T-helper 1 cell (primary cell): ENCODE measurements at regions not wholly inside any gene's neighbourhood (a gene's known extent, or its start where the extent isn't known, plus 50 kb on each side); places are given as distances from the start of the nearest gene placed in this dataset.
"Not testable (repeated sequence)": the region's sequence is repeated elsewhere in the genome, so short reads cannot be mapped to it uniquely, and the experiment has no call there.

Source experiments
- DNase-seq, 5 donors: peaks; one replicate each; pipeline ENCODE4 v3.0.0-alpha.2; 2012 to 2020

DNA sequence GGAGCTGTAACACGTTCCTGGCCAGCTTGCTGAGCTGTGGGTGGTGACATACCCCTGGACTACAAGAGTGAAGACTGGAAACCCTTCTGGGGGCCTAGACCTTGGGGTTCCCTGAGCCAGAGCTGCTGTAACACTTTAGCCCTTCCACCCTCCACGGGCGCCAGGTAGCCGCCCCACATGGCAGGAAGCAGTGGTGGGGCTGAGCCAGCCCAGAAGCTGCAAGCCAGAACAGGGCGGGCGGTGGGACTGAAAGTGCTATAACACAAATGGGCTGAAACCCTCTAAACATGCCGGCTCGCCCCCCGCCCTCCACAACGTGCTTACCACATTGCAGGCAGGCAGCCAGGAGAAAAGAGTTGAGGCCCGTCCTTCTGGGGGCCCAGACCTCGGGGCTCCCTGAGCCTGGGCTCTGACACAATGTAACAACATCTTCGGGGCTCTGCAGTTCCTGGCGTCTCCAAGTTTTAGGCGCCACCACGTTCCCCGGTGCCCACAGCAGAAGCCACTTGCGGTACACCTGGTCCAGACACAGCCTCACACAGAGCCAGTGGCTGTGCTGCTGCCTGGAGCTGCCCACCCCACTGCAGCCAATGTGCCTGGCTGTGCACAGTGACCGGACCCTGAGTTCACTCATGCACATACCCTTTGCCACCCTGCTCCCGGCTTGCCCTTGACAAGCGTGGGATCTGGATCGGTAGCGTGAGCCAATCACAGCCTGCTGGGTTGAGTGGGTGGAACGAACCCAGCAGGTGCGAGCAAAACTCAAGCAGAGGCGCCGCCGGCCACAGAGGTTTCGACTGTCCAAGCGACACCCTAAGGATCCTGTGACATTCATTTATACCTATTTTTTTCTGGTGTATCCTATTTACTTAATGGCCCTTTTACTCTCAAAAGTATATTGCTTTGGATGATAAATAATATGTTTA lies 127.4 kb upstream of the FHL2 start:
- no peak for DNase-seq

- DNase-seq = no peak
Measured at GRCh38 chr2:105525201-105525600, 126.3 kb upstream of the FHL2 start.

DNA sequence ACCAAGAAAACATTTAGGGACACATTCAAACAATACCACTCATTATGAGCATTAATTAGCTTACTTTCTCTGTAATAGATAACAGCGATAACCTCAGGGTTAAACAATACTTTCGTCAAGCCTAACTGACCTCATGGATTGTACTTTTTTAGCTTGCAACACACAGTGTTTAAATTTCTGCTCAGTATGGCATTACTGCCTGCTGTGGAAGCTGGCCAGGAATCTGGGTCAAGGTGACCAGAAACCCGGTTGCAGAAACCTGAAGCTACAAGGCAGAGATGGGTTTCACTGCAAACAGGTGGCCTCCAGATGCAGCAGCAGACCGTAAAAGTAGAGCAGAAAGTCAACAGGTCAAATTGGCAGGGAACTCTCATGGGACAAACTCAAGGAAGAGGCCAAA lies 123.8 kb upstream of the FHL2 start:
- no peak for DNase-seq

DNA sequence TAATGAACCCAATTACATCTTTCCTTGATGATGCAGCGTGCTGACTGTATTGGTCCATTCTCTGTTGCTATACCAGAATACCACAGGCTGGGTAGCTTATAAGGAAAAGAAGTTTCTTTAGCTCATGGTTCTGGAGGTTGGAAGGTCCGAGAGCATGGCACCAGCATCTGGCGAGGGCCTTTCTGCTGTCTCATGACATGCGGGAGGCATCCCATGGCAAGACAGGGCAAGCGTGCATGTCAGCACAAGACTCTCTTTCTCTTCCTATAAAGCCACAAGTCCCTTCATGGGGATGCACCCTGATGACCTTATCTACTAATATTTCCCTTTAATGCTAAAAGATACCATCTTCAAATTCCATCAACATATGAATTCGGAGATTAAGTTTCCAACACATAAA lies 122.8 kb upstream of the FHL2 start:
- no peak for DNase-seq

- DNase-seq = no peak
Measured at GRCh38 chr2:105521176-105521575, 122.3 kb upstream of the FHL2 start.

DNA sequence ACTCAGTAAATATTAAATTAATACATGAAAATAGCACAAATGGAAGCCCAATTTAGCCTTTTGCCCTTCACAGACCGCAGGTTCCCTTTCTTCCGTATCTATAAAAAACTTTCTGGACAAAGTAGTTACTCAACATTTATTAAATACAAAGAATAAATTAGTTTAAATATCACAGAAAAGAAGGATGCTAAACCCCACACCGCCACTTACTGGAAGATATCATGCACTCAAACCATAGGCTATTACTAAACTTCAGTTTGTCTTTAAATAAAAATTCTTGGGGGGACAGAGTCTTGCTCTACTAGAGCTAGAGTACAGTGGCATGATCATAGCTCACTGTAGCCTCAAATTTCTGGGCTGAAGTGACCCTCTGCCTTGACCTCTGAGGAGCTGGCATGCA lies 120.7 kb upstream of the FHL2 start:
- no peak for DNase-seq

DNA sequence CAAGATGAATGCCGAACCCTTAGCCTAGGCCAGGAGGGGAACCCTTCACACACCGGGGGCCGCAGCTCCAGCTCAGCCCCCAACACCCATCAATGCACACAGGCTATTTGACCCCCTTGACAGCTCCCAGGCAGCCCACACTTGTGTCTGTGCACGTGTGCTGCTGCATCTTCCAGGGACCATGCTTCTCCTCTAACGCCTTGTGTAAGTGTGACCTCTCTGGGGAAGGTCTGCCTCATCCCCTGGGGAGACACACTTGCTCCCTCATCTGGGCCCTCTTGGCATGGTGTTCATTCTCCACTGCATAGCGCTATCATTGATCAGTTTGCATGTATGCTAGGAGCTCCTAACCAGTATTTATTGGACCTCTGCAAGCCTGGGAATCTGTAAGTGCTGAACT lies 120.0 kb upstream of the FHL2 start:
- DNase-seq = no peak

DNA sequence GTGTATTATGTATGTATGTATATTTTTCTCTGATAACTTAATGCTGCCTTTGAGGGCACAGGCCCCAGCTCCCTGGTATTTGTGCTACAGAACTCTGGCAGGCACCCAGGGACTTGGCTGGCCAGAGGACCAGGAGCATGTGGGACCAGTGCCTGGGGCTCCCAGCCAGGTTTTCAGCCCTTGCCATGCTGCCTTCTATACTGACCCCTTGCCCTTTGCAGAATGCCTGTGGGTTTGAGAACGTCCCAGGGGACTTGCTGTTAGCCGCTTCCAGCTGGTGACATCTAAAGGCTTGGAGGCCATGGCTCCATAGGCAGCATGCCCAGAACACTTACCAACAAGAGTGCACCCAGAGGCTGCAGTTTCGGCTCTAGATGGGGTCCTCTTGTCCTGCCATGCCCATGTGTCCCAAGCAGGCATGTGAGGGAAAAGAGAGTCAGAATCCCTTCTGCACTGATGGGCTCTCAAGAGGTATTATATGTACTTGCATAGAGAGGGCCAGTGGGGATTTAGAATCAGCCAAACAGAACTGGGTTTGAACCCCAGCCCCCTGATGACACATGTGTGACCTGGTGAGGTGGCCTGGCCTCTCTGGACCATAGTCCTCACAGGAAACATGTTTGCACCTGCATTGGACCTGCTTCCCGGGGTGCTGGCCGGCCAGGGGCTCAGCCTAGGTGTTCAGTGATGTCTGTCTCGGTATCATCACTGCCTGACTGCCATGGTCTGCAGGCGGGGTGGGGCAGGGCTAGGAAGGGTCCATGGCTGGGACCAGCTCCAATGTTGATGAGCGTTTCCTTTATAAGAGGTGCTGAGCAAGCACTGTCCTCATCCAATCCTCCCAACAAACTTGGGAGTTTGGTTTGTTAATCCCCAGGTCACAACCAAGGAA lies 119.2 kb upstream of the FHL2 start:
- no peak for DNase-seq

GRCh38 chr2:105515581-105516415 lies 116.9 kb upstream of the FHL2 start:
- no peak for DNase-seq

DNA sequence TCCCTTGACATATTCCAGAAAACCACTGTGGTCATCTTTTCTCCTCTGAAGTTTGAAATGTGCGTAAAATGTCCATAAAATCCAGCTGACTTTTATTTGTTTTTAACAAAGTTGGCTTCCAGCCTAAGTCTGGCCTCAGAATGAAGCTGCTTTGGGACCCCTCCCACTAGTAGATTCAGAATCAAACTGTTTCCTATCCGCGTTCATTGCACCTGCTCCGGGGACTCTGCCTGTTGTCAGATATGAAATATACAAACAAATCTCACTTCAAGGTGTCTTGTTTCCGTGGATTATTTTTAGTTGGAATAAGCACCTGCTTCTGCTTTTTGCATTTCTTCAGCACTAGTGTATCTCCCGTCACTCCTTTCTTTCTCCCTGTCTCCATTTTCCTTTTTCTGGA lies 115.7 kb upstream of the FHL2 start:
- no peak for DNase-seq

- no peak for DNase-seq
Measured at GRCh38 chr2:105510761-105511528, 112.1 kb upstream of the FHL2 start.

- DNase-seq = no peak
Measured at GRCh38 chr2:105509269-105510086, 110.6 kb upstream of the FHL2 start.

DNA sequence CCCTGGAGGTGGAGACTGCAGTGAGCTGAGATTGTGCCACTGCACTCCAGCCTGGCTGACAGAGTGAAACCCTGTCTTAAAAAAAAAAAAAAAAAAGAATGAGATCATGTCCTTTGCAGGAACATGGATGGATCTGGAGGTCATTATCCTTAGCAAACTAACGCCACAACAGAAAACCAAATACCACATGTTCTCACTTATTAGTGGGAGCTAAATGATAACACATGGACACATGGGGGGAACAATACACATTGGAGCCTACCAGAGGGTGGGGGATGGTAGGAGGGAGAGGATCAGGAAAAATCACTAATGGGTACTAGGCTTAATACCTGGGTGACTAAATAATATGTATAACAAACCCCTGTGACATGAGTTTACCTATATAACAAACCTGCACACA lies 108.0 kb upstream of the FHL2 start:
- DNase-seq = not testable (repeated sequence)

DNA sequence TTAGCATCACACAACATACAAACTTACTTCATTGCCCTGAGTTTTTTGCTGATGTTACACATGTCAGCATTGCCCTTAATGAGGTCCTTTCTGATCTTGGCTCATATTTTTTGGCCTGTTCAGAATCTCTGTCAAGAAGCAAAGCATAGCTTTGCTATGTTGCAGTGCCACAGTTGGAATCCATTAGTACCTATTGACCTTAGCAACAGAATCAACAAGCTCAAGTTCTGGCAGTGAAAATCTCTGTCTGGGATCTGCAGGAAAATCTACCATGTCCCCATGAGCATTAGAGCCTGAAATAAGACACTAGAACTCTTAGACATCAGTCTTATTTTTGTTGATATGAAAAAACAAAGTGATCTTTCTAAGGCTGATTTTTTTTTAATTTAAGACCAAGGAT lies 105.6 kb upstream of the FHL2 start:
- no peak for DNase-seq

DNA sequence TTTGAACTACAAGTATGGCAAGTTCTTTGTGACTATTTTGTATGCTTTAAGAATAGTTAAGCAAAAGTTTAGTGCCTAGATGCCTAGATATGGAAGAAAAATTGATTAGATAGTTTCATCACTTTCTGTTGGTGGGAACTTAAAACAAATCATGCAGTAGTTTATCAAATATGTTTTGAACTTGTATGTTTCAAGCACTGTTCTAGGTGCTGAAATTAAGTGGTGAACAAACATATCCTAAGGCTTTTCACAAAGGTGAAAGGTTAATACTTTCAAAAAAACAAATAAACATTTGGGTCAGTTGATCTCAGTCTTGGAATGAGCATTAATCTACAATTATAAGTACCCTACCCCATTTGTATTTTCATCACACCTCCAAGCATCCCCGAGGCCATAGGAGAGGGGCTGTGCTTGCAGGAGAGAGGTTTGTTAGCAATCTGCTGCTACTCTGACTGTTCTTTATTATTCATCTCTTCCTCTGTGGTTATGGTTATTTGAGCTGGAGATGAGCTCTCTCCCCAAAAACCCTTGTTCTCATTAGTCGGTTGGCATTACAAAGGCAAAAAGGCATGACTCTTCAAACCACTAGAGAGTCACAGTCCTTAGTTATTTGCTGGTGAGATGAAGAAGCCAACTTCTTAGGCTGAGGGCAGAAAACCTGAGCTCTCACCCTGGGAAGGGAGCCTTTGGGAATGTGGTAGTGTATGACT lies 103.9 kb upstream of the FHL2 start:
- no peak for DNase-seq

GRCh38 chr2:105498281-105498846 lies 99.5 kb upstream of the FHL2 start:
- no peak for DNase-seq

DNA sequence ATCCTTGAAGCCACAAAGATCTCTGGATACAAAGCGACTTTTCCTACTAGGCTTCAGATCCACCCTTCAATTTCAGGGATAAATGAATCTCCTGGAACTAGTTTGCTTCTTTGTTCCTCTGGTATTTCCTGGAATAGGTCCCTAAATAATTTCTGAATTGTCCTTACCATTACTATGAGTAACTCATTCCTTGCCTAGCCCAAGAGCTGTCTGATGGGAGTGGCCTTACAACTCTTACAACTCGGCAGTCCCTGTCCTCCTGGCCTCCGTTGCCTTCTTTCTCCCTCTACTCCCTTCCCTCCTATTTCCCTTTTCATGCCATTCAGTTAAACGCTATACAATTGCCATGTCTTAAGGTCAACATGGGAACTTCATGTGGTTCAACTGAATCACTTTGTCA lies 98.2 kb upstream of the FHL2 start:
- DNase-seq = no peak

- DNase-seq = no peak
Measured at GRCh38 chr2:105496271-105496670, 97.4 kb upstream of the FHL2 start.

GRCh38 chr2:105494683-105495425 lies 96.0 kb upstream of the FHL2 start:
- no peak for DNase-seq
